Fibroblast of mammary gland (primary cell): ENCODE measurements at regions not wholly inside any gene's neighbourhood (a gene's known extent, or its start where the extent isn't known, plus 50 kb on each side); places are given as distances from the start of the nearest gene placed in this dataset.
A peak's percentile ranks its signal among the peaks of the same experiment; 100 is the strongest.

ENCODE experiments used
- DNase-seq: peaks from one replicate; pipeline ENCODE4 v3.0.0-alpha.2; 2010; ENCODE audit warnings: low read depth
- H3K4me3 ChIP-seq: 2 replicates; pipeline ENCODE4 v1.5.1; 2011; ENCODE audit warnings: low read depth, mild to moderate bottlenecking, low read length, moderate library complexity; ENCODE audit not compliant: control insufficient read depth
- TF ChIP-seq, protein P1 (sequence below): conservative IDR thresholded peaks from 2 replicates; pipeline ENCODE4 v1.5.1; 2011; ENCODE audit warnings: low read depth, low read length, inconsistent platforms; ENCODE audit not compliant: control insufficient read depth, insufficient read depth

DNA sequence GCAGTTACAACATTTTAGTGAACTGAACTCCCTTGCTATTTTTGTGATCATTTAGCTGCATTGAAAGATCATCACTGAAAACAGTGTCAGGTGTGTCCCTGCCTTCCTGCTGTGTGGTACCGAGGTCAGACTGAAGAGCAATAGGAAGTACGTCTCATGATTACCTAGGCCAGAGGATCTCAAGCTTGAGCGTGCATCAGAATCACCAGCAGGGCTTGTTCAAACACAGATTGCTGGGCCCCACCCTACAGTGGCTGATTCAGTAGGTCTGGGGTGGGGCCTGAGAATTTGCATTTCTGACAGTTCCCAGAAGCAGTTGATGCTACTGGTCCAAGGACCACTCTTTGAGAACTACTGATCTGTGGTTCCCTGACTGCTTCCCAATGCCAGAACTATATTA lies 159.6 kb downstream of the ACTL7B start:
- TF ChIP-seq, protein P1, sequence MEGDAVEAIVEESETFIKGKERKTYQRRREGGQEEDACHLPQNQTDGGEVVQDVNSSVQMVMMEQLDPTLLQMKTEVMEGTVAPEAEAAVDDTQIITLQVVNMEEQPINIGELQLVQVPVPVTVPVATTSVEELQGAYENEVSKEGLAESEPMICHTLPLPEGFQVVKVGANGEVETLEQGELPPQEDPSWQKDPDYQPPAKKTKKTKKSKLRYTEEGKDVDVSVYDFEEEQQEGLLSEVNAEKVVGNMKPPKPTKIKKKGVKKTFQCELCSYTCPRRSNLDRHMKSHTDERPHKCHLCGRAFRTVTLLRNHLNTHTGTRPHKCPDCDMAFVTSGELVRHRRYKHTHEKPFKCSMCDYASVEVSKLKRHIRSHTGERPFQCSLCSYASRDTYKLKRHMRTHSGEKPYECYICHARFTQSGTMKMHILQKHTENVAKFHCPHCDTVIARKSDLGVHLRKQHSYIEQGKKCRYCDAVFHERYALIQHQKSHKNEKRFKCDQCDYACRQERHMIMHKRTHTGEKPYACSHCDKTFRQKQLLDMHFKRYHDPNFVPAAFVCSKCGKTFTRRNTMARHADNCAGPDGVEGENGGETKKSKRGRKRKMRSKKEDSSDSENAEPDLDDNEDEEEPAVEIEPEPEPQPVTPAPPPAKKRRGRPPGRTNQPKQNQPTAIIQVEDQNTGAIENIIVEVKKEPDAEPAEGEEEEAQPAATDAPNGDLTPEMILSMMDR: no peak
- DNase-seq: no peak
- H3K4me3 ChIP-seq: no peak overlapping the region

DNA sequence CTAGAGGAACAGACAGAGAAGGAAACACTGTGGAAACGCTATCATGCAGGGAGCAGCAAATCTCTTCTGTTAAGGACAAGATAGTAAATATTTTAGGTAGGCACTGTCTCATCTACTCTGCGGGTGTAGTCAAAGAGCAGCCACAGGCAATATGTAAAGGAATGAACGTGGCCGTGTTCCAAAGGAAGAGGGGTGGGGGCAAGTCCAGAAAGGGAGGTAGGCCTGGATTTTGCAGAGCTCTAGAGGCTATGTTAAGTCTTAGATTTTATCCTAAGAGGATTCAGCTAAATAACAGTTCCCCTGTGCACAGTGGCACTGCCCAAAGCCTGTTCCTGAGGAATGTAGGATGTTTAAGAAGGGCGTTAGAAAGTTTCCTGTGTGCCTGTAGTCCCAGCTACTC lies 161.6 kb downstream of the ACTL7B start:
- TF ChIP-seq, protein P1: no peak
- no peak for DNase-seq
- no peak overlapping the region for H3K4me3 ChIP-seq

DNA sequence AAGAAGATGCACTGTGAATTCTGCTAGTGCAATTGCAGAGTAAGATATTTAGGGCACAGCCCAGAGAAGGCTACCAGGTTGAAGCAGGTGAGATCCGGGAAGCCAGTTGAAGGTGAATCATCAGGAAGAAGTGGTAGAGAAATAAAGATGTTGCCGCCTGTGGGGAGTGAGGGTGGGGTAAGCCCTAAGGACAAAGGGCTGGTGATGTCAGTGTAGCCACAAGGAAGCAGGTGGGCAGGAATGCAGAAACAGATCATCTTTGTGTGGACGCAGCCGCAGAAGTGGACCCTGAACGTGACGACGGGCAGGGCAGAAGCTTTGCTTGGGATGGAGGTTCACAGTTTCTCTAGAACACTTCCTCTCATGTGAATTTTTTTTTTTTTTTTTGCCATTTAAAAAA lies 164.2 kb downstream of the ACTL7B start:
- no peak for DNase-seq
- no peak overlapping the region for H3K4me3 ChIP-seq
- TF ChIP-seq, protein P1: no peak

DNA sequence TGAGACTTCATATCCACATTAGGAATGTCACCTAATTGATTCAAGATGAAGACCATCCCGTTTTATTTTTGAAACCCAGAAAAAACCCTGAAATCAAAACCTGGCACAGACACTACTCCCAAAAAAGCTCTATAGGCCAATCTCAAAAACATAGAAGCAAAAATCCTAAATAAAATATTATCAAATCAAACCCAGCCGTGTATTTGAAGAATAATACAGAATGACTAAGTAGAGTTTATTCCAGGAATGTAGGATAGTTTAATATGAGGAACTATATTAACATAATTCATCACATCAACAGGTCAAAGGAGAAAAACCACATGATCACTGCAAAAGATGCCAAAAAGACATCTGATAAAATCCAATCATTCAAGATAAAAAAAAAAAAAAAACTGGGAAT lies 167.1 kb downstream of the ACTL7B start:
- TF ChIP-seq, protein P1: no peak
- DNase-seq: no peak
- H3K4me3 ChIP-seq: no peak overlapping the region

DNA sequence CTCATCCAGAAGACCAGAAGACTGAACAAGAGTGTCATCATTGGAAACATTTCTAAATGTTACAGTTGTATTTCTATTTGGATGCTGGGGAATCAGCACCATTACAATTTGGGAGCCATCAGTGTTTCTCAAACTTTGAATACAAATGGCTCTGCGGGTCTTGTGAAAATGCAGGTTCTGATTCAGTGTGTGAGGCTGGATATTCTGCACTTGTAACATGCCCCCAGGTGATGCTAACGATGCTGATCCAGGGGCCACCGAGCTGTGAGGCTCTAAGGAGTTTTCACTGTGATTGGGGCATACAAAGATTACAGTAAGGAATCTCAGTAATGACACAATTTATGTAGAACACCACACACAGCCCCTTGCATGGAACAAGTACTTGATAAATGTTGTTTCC lies 167.7 kb downstream of the ACTL7B start:
- DNase-seq: no peak
- H3K4me3 ChIP-seq: no peak overlapping the region
- TF ChIP-seq, protein P1: no peak

DNA sequence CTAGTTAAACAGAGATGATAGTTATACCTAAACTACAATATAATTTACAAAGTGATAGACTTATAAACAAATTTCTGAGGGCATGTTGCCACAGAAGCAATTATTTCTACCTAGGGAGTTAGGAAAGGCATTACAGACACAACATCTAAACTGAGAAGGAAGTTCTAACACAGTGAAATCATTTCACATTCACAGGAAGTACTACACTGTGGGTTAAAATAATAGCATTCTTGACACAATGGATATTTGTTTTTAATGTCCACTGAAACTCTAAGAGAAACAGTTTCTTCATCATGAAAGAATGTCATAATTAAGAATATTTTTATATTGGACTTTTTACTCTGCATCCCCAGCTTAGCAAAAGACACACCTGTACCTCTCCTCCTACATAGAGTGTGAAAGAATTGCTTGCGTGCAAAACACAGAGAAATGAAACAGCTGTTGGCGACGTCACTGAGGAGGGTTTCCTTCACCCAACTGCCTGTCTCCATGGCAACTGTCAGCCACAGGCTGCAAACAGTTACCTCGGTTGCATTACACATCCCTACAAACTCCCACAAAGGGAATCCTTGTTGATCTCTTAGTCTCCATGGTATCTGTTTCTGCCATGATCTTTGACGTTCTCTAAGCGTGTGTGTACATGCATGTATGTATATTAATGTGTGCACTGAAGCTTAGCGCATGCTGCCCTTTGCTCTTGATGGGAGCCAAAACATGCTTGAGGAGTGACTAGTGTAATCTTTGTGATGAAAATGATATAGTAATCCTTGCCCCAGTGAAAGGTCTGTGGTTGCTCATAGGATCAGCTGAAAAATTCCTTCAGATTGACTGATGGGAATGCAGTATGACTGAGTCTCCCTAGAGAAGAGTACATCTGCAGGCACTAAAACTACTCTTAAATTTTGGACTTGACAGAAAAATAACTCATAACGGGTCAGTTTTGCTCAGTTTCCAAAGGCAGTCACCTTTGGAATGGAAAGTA lies 168.5 kb downstream of the ACTL7B start:
- H3K4me3 ChIP-seq: no peak overlapping the region
- DNase-seq: peak; percentile 91
- TF ChIP-seq, protein P1: no peak
